ENCODE measurements at regions not wholly inside any gene's neighbourhood (a gene's known extent, or its start where the extent isn't known, plus 50 kb on each side); places are given as distances from the start of the nearest gene placed in this dataset.
A peak's percentile ranks its signal among the peaks of the same experiment; 100 is the strongest.

DNA sequence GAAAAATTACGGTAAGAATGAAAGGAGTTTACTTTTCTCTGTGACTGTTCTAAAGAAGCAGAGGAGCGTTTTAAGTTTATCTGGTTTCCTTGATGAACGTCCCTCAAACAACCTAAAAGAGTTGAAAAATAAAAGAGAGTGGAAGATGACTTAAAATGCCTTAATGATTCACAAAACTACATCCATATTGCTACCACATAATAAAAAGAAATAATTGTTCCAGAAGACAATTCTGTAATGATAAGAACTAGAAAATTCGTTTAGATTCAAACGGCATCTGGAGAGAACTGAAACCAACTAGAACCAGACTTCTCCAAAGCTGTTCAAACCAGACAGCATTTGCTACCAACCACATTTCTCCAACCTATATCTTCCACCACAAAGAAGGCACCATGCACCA, 68.1 kb downstream of the TEKT4 start:
- no peak for DNase-seq

DNA sequence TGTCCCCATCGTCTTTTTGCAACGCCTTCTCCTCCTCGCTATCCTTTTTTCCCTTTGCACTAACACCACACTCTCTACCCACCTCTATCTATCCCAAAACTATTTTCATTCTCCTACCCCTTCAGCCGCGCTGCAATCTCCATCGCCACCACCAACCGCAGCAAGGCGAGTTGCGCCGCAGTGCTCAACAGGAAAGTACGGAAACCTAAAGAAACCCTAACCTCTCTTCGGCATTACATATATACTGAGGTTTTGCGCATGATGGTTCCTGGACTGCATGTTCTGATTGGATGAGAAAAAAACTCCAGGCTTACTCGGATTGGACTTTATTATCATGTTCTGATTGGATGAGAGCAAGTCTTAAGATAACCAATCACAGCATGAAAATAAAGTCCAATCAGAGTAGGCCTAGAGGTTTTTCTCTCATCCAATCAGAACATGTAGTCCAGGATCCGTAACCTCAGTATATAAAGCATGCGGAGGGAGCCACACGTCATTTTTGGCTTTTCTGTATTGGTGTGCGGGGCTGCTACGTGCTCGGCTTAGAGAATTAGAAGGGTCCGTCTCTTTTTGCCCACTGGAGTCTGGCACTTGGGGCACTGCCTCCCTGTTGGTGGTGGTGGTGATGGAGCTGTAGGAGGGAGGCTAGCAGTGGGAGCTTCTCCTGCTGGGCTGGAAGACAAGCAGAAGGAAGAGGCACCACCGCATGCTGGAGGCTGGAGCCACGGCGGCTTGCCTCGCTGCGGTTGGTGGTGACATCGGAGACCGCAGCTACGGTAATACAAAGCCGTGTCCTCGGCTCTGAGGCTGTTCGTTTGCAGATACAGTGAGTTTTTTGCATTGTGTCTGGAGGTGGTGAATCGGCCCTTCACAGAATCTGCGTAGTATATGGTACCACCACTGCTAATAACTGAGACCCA, 76.1 kb downstream of the TEKT4 start:
- no peak for DNase-seq

DNA sequence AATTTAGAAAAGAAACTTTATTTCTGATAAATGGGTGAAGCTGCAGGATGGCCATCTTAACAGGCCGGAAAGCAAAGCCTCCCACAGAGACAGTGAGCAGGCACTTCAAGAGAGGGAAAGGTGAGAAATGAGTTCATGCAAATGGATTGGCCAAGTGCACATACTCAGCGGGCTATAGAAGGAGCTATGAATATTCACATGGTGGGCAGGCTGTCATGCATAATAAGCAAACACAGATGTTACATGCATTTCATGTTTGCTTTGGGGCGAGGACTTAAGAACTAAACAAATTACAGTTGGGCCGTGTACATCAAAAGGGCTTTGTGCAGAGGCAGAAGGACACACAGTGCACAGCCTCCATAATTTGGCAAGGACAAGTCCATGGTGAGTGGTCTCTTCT, 69.8 kb upstream of the MAL start:
- no peak for DNase-seq

DNA sequence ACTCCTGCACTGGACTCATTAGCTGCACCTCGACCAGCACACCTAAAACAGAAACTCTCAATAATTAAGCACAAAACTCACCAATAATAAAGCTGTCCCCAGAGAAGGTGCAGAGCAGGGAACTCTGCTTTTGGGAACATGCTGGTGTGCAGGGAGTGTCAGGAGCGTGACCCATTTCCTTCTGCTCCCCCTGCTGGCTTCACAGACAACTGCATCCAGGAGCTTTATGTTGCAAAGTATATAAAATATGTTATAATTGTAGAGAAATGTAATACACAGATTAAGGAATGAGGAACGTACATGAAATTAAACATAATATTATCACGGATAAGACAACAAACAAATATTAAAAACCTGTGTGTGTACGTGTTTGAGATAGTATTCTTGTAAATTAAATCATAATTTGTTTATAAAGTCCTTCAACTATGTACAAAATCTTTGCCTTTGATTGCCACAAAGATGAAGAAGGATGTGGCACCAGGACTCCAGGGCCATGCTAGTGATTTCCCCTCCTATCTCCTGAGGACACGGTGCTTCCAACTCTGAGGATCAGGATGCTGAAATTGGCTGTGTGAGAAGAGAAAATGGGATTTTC, 68.6 kb upstream of the MAL start:
- DNase-seq = peak; percentile 36

DNA sequence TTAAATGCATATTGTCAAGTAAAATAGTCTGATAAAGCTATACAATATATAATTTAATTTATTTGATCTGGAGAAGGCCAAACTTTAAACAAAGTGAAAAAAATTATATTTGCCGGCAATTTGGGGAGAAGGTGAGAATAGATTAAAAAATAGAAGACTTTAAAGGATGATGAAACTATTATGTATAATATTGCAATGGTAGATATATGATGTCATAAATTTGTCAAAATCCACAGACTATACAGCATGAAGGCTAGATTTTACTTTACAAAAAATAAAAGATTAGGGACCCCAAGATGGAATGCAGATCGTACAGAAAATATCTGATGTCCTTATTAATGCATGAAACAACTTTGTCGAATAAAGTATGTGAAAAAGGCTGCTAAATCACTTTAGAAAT, 67.3 kb upstream of the MAL start:
- DNase-seq = no peak

DNA sequence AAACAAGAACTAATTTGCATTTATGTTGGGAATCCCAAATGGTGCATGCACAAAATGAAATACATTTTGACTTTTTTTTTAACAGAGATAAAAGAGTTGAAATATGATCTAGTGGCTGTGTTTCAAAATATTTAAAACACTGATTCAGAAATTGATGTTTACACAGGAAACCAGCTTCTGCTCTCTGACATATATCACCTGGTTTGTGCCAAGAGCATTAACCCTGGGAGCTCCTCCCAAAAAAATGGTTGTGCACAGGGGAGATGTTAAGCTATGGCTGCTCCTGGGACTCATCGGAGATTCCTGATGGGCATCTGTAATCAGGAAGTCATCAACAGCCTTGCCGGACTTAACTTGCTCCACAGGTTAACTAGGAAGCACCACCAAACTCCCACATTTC, 65.2 kb upstream of the MAL start:
- DNase-seq = no peak

DNA sequence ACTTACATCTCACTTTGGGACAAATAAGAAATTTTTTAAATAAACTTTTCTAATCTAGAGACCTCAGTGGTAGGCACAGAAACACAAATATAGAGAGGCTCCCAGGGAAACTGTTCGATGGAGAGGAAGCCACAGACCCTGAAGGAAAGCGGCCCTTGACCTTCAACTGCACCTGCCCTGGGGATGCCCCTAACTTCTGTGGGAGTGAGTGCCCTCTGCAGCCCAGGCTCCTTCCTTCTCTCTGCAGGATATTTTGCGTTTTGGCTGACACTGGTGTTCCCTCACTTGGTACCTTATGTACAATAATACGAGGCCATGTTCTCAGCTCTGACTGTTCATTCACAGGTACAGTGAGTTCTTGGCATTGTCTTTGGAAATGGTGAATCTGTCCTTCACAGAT, 64.8 kb upstream of the MAL start:
- no peak for DNase-seq

DNA sequence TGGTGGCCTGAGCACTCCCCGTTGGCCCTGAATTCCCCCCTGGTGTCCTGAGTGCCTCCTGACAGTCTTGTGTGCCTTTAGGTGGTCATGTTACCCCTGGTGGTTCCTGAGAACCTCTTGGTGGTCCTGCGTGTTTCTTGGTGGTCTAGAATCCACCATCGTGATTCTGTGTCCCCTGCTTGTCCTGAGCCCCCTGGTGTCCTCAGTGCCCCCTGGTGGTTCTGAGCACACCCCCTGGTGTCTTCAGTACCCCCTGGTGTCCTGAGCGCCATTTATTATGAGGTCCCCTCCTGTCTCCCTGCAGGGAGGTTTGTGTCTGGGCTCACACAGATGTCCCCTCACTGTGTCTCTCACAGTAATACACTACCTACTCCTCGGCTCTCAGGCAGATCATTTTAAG, 61.3 kb upstream of the MAL start:
- DNase-seq = no peak

DNA sequence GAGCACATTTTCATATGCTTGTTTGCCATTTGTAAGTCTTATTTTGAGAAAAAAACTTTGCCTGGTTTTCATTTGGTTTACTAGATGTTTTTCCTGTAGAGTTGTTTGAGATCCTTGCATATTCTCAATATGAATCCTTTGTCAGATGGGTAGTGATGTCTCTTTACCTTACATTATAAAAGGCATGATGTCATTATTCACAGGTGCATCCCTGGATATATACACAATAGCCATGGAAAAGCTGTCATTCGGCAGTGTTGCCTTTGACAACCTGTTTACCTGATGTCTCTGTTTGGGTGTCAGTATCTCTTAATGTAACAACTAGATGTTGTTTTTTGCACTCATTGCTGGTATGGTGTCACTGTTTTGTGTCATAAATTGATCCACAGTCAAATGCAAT, 58.8 kb upstream of the MAL start:
- DNase-seq = no peak

DNA sequence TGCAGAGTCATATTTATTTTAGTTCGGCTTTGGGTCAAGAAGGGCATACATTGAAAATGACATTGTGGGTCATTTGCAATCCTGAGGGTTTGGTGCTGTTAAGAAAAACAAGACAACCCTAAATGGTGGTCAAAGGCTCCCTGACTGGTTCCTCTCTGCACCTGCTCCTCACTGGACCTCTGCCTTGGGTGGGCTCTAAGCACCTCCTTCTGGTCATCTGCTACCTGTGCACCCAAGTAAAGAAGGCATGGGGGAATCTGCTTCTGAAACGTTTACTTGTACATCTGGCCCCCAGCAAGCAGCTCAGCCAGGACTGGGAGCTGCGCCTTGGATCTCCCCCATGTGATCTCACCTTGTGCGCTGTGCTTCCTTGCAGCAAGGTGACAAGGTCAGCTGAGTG, 55.2 kb upstream of the MAL start:
- DNase-seq = no peak
